DMS 273 (cell line): ENCODE measurements at regions not wholly inside any gene's neighbourhood (a gene's known extent, or its start where the extent isn't known, plus 50 kb on each side); places are given as distances from the start of the nearest gene placed in this dataset.
"Not testable (repeated sequence)": the region's sequence is repeated elsewhere in the genome, so short reads cannot be mapped to it uniquely, and the experiment has no call there.

Source experiments
- DNase-seq: peaks from one replicate; lab custom pipeline; 2025; ENCODE audit not compliant: unreplicated experiment; lab: John Stamatoyannopoulos, UW

DNA sequence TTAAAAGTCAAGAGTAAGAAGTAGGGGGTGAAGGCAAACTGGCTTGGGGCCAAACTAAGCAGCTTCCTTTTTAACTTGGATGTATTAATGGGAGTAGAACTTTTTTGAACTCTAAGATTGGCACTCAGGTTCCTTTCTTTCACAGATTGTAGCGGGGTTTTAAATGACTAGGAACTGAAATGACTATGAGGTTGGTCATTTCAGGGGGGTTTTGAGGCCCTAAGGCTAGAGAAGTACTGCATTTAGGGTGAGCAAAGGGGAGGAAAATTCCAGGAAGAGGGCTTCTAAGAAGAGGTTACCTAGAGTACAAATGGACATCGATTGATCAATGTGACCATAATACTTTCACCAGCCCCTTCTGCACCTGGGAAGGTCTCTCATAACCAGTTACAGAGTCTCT, 381.8 kb downstream of the MLLT3 start:
- no peak for DNase-seq

DNA sequence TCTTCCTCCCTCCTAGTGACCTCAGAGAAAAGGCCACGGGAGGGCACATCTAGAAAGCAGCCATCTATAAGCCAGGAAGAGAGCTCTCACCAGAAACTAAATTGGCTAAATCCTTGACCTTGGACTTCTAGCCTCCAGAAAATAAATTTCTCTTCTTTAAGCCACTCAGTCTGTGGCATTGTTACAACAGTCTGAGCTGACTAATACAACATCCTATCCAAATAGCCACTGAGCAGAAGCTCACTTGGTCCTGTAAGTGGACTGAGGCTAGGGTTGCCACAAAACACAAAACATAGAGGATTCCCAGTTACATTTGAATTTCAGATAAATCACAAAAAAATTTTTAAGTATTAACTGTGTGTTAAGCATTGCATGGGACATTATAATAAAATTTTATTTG, 383.4 kb downstream of the MLLT3 start:
- DNase-seq, result no peak

DNA sequence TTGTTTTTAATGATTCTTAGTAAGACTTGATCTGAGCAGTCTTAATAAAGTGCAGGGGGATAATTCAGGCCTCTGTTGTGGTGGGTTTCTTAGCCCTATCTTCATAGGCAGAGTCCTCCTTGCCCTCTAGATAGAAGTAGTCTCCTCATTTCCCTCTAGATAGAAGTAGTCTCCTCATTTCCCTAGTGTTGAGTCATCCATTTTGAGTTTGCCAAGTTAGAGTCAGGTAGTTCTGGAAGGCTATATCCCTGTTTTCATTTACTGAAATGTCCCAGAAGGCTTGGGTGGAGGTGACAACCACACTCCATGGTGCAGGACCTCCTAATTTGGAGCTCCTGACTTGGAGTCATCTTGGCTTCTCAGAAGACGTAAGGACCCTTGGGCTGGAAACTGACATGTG, 384.6 kb downstream of the MLLT3 start:
- DNase-seq, result no peak

DNA sequence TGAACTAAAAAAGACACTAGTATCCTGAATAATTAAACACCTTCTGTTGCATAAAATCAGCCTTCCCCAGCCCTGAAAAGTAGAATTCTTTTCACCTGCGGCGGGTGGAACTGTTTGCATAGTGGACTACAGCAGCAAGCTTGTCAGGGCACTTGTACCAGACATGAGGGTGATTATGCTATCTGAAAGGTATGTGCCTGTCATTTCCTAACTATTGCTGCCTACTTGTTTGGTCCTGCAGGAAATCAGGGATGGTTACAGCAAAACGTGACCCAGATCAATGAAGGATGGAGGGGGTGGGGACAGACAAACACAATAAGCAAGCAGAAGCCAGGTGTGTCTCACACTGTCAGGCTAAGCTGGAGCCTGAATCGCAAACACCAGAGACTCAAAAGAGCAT, 385.6 kb downstream of the MLLT3 start:
- no peak for DNase-seq

DNA sequence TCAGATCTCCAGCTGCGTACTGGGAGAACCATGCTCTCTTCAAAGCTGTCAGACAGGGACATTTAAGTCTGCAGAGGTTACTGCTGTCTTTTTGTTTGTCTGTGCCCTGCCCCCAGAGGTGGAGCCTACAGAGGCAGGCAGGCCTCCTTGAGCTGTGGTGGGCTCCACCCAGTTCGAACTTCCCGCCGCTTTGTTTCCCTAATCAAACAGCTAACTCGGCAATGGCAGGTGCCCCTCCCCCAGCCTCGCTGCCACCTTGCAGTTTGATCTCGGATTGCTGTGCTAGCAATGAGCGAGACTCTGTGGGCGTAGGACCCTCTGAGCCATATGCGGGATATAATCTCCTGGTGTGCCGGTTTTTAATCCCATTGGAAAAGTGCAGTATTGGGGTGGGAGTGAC, 387.1 kb downstream of the MLLT3 start:
- DNase-seq, result not testable (repeated sequence)

DNA sequence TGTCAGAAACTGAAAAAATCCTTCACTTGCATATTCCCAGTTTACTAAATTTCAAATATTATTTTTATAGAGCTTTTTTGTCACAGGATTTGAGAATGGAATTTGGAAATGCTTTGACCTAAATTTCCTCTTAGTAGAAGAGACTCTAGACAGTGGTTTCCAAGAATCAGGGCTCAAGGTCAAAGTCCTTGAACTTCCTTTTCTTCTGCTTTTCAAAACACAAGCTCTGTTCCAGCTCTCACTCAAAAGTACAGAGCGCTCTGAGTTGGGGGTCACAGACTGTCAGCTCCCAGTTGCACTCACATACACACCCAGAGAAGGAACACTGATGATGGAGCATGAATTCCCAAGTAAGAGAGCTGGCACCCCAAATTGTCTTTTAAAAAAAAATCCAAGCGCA, 394.2 kb downstream of the MLLT3 start:
- no peak for DNase-seq

DNA sequence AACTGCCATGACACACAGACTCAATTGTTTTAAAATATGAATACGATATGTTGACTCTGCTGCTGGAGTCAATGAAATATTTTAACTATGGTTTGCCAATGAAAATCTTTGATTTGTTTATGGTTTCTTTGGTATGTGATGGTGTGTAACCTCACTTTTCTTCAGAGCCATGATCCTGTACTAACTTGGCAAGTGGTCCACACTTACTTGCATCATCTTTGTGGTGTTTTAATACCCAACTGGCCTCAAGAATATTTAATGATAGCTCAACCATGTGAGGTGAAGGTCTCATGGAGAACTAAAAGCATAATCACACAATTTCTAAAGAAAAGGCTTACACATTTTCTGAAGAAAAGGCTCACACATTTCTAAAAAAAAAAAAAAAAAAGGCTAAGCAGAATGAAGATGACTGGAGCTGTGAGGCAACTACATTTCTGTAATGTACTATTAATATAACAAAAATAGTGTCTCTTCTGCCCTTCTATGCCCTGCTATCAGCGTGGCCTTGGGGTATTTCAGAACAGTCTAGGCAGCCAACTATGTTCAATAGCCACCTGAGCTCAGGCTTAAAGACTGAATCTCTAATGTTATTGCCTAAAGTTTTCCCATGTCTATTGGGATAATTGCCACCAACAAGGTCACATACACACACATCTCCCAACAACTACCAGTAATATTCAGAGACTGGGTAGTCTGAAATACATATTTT, 395.0 kb downstream of the MLLT3 start:
- DNase-seq, result no peak

DNA sequence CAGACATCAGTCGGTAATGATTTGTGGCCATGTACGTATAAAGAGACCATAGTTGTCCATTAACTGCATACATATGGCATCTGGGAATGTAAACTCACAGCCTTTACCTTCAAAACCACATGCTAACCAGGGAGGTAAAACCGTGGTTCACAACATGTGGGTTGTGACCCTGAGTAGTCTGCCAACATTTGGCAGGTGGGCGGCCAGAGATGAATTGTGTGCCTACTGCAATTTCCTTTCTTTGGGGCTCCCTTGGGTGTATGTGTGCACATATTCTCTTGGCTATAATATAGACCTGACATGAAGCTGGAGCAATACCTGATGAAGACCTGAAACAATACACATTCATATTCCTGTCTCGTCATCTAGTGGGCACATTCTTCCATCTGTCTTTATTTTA, 396.0 kb downstream of the MLLT3 start:
- DNase-seq, result no peak

DNA sequence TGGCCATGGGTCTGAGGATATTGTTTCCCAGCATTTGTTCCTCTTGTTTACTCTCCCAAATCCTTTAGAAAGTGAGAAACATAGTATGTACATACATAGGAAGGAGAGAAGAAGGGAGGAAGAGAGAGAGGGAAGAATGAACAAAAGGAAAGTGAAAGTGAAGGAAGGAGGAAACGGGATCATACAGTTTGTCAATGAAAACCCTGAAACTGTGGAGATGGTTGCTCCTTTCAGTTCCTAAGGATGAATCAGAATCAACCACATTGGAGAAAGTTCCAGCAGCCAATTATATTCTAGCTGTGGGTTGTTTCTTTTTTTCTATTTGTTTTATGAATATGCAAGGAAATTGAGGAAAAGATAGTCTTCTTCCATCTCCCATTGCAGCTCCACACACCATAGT, 396.5 kb downstream of the MLLT3 start:
- DNase-seq, result no peak

DNA sequence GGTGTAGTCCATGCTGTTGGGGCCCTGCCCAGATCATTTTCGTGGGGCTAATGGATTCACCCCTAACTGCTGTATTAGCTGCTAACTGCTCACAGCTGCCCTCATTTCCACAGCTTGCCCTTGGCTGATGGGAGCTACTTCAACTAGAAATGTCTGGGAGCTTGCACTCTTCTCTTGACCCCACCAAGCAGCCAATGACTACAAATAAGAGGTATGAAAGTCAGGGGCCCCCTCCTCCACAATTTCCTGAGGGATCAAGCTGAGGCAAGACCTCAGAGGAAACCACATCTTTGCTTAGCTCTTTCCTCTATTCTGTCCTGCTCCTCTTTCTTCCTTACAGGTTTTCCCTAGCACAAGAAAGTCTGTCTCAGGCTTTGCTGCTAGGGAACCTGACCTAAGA, 397.5 kb downstream of the MLLT3 start:
- DNase-seq, result no peak

DNA sequence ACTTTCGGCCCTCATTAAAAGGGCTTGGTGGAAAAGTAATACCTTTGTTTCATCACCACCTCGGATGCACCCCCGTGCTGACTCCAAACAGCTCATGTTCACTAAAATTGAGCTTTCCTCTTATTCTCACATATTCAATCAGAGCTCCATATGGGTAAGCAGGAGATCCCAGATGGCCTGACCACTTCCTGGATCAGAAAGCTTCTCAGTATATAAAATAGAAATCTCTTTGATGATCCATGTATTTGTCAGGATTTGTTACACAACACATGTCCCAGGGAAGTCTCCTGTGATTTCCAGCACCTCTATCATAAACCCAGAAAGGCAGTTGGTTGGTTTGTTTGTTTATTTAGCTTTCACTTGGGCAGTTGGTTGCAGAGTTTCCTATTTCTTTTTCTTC, 402.0 kb downstream of the MLLT3 start:
- DNase-seq, result peak; percentile 26

DNA sequence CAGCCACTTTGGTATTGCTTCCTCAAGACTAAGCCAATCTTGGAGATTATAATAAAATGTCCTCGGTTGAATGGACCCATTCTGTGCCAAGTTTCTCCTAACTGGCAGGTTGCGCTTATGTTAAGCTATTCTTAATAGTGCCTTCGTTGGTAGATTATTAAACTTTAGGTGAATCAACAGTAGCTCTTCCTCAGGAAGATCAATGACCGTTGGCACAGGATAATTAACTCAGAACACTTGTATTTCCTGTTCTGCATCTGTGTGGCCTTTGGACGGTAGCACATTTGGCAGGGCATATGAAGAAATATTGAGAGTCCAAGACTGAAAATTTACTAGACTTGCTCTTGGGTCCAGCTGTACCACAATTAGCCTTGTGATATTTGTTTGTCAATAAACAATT, 402.9 kb downstream of the MLLT3 start:
- no peak for DNase-seq

DNA sequence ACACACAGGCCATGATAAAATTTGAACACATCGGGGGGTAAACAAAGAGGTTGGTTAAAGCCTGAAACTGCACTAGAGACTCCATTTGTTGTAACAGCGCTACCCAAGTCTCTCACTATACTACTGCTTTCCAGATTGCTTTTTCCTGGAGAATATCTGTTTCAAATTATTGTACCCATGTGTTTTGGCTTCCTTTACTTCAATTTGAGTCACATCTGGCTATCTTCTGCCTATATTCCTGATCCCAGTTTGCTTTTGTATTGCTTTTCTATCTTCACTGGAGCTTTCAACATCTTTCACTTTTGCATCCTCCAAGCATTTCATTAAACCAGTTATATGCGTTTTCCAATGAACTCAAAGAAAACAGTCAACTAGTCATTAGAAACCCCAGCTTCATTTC, 404.7 kb downstream of the MLLT3 start:
- no peak for DNase-seq

DNA sequence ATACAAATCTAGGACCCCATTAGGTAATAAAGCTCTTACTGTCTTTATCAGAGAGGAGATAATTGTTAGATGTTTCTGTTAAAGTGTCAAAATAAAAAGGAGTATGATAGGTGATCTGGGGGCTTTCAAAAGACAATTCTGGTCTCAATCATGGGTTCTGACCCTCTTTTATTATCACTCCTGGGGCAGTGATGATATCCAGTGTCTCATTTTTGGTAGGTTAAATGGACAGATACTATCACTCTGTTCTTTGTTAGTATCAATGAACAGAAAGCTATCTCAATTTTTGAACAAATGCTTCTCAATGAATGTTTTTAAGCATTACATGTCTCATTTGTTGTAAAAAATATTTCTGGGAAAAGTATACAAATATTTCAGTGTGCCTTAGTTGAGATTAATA, 405.9 kb downstream of the MLLT3 start:
- no peak for DNase-seq

DNA sequence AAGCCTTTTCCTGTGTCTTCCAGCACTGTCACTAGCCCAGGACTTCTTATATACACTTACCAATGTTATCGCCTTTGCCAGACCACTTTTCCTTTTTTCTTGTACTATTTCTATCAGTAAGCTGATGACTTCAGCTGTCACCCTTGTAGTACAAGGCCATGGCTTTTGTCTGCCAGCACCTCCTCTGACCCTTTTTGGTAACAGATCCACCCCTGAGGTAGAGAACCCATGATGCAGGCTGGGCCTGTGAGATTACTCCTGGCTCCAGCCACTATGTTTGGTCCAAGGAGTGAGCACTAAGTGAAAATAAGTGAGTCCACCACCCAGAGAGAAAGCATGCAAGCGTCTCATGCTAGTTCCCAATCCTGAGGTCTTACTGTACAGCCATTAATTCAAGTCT, 406.7 kb downstream of the MLLT3 start:
- DNase-seq, result no peak

DNA sequence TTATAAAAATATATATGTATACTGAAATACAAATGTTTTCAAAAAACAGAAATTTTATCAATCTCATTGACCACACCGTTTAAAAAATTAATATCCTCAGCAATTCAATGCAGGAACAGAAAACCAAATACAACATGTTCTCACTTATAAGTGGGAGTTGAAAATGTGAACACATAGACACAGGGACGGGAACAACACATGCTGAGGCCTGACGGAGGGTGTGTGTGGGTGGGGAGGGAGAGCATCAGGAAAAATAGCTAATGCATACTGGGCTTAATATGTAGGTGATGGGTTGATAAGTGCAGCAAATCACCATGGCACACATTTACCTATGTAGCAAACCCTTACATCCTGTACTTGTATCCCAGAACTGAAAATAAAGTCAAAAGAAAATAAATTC, 409.5 kb downstream of the MLLT3 start:
- DNase-seq, result no peak

DNA sequence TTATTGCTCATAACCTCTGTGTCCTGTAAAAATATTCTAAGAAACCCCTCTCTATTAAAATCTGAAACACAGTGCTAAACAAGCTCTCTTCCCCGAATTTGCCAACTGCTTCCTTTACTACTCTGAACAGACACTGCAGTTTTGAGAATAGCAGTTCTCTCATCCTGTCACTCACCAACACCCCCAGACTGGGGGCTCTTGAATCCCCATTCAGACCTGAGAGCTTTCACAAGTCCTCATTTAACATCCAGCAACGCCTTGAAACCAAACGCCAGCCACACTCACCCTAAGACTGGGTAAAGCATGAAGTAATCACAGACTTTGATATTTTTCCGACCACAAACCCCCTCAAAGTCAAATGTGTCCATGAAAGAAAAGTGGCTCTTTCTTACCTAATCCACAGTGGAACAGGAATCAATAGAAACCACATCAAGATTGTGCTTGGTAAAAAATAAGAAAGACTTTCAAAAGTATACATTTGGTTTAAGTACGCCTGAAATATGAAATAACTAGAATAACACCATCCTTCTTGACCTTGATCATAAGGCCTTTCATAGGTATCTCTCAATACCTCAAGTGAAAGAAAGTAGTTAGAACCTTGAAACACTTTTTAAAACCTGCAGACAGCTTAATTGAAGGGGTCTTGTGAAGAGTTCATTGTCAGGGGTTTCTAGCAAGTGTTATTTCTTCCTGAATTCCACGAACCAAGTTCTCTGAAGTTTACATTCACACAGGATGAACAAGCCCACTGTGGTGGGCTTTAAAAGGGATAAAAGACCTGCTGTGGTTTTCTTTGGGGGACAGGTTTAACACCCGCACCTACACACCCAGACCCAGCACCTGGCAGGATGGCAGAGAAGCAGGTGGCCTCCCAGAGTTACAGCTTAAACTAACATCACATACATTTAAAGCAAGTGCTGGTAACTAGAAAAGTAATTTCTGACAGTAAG, 412.6 kb downstream of the MLLT3 start:
- no peak for DNase-seq

DNA sequence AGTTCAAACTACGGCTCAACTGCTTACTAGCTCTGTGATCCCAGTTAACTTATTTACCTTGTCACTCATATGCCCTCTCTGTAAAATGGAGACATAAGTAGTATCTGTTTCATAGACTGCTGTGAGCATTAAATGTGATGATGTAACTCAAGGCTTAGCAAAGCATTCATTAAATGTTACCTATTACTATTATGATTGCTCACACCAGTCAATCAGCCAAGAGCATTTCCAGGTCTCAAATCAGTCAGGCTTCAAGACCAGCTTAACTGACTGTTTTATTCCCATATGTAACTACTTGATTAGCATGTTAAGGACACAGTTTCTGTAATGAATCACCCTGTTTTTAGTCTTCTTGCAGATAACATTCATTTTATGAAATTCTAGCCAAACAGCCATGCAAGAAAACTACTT, 413.3 kb downstream of the MLLT3 start:
- no peak for DNase-seq

DNA sequence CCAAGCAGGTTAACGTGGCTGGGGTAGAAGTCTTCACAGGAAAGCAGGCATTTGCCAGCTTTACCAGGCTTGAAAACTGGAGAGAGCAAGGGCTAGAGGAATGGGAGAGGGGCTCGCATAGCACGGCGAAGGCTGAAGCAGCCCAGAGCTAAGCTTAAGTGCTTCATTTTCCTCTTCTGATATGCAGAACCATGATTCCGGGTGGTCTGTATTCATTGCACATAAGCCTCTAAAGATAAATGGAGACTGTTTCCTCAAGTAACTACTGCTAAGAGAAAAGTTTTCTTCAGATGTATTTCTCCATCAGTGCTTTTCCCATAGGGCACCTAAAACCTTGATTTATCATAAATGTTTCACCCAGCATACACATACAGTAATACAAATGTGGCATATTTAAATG, 414.1 kb downstream of the MLLT3 start:
- no peak for DNase-seq

DNA sequence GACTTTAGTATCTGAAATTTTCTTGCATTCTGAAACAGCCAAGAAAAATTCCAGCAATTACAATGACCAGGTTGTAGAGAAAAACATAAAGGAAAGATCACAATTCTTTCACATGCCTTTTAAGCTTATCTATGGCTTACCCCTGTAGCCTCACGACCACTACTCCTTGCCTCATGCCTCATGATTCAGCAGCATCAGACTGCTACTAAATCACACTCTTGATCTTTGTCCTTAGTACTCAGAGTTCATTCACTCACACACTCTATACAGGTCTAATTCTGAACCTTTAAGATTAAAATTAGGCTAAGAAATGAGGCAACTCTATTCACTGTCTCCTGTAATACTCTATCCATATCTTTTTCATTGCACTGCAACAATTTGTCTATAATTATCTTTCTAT, 415.1 kb downstream of the MLLT3 start:
- DNase-seq, result no peak

DNA sequence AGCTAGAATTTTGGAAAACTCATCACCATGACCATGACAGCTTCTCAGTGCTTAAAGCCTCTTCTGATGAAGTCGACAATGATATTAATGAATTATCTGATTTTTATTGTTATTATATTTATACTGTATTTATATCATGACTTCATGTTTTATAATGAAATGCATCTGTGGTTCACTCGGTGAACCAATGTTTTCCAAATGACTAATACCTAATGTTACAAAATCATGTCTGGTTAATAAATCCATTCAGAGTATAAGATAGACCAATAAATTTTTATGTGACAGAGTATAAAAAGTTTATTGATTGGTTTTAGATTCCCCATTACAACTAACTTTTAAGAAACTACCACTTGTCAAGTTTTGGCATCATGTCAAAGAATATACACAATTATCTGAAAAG, 416.5 kb downstream of the MLLT3 start:
- no peak for DNase-seq

DNA sequence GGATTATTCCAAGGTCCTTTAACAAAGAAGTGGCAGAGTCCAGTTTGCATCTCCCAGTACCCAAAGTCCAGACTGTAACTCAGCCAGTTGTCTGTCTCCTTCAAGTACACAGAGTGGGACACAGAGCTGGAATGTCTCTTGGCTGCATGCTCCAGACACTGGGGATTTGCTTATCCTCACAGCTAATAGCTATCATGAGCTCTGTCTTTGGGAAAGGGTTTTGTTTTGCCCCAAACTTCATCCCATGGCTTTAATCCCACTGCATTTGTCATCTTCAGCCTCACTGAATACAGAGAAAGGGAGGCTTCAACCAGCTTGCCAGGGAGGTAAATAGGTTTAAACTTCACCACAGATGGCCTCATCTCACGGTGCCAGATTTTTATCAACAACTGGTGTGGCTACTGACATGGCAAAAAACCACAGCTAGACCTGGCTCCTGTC, 412.2 kb upstream of the SLC24A2 start:
- peak; percentile 88 for DNase-seq
